Dendritic cell treated with granulocyte-macrophage colony-stimulating factor and Interleukin-4, amounts not matched to agents 40 ng/mL and 50 ng/mL, for 4 days (primary cell): ENCODE measurements at regions not wholly inside any gene's neighbourhood (a gene's known extent, or its start where the extent isn't known, plus 50 kb on each side); places are given as distances from the start of the nearest gene placed in this dataset.

Experiments used
- H3K27ac Mint-ChIP-seq: one replicate; pipeline ENCODE4 v1.8.0; 2022; ENCODE audit warnings: mild to moderate bottlenecking, mixed read lengths
- H3K27me3 Mint-ChIP-seq: one replicate; pipeline ENCODE4 v1.8.0; 2022; ENCODE audit warnings: mild to moderate bottlenecking, mixed read lengths
- H3K36me3 Mint-ChIP-seq: one replicate; pipeline ENCODE4 v1.8.0; 2022; ENCODE audit warnings: low read depth, mixed read lengths
- H3K4me1 Mint-ChIP-seq: one replicate; pipeline ENCODE4 v1.8.0; 2022; ENCODE audit warnings: low read depth, mixed read lengths
- H3K4me3 Mint-ChIP-seq: one replicate; pipeline ENCODE4 v1.8.0; 2022; ENCODE audit warnings: mild to moderate bottlenecking, moderate library complexity, mixed read lengths
- H3K9me3 Mint-ChIP-seq: one replicate; pipeline ENCODE4 v1.8.0; 2022; ENCODE audit warnings: mixed read lengths
- intact Hi-C: fragments of 100-400 bp; cut with micrococcal nuclease; formaldehyde crosslinking; loops from one replicate; pipeline ENCODE4 v1.15.0; 2022

DNA sequence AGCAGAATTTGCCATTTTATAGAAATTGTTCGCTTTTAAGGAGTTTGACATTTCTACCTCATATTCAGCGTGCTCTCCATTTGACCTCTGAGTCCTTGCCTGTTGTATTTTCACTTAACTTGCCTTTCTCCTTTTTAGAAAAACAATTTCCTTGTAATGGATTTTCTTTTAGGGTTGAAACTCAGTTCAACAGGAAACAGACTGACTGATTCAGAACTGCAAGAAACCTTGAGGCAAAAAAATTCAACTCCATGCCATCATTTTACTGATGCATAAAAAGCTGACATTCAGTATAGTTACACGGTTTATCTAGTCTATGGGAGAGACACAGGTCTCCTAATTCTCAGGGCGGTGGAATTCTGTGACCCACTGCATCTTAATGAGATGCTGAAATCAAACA lies 59.8 kb downstream of the MRPS30 start:
- no peak overlapping the region for H3K4me3 Mint-ChIP-seq
- no peaks in the 10 kb centered on the region for H3K36me3 Mint-ChIP-seq
- no peaks in the 10 kb centered on the region for H3K9me3 Mint-ChIP-seq
- H3K27me3 Mint-ChIP-seq: no peaks in the 10 kb centered on the region
- no peaks in the 10 kb centered on the region for H3K4me1 Mint-ChIP-seq
- no peak overlapping the region for H3K27ac Mint-ChIP-seq
- intact Hi-C loops: no loop called here

GRCh38 chr5:44869928-44870327 lies 61.2 kb downstream of the MRPS30 start:
- no peaks in the 10 kb centered on the region for H3K9me3 Mint-ChIP-seq
- intact Hi-C loops: no loop called here
- no peak overlapping the region for H3K27ac Mint-ChIP-seq
- H3K36me3 Mint-ChIP-seq: no peaks in the 10 kb centered on the region
- H3K4me3 Mint-ChIP-seq: no peak overlapping the region
- H3K27me3 Mint-ChIP-seq: no peaks in the 10 kb centered on the region
- H3K4me1 Mint-ChIP-seq: no peaks in the 10 kb centered on the region

DNA sequence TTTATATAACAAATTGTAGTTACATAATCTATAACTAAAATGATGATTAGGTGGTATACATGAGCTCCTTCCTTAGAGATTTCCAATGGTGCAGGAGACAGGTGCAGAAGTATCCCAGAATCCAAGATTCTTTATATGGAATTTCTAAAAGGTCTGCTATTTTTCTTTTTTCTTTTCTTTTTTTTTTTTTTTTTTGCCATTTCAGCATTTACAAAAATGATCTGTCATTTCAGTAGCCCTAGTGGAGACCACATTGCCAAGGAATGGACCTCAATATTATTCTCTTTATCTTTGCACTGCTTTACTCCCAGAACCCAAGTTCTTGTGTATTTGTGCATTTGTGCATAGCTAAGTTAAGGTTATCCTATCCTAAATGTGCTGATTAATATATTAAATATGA lies 61.7 kb downstream of the MRPS30 start:
- Mint-ChIP-seq H3K27me3 (no peaks in the 10 kb centered on the region), H3K4me1 (no peaks in the 10 kb centered on the region), H3K4me3 (no peak overlapping the region), H3K36me3 (no peaks in the 10 kb centered on the region), H3K9me3 (no peaks in the 10 kb centered on the region), H3K27ac (no peak overlapping the region)
- intact Hi-C loops: no loop called here

DNA sequence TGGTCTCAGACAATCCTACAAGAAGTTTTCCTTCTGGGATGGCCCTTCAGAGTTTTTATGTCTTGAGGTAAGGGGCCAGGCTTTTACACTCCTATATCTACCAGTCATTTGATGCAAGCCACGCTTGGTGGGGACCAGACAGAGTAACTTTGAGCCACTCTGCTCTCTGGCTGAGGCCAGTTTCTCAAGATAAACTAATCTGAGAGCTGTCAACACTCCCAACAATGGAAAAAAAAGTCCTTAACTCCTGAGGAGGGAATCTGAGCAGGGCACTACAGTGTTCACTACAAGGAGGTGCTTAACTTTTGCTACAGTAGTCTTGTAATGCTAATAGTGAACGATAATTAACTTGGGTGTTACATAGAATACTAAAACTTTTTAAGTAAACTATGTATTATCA lies 62.7 kb downstream of the MRPS30 start:
- Mint-ChIP-seq H3K4me1 (no peaks in the 10 kb centered on the region), H3K4me3 (no peak overlapping the region), H3K27ac (no peak overlapping the region), H3K36me3 (no peaks in the 10 kb centered on the region), H3K9me3 (no peaks in the 10 kb centered on the region), H3K27me3 (no peaks in the 10 kb centered on the region)
- intact Hi-C loops: no loop called here

DNA sequence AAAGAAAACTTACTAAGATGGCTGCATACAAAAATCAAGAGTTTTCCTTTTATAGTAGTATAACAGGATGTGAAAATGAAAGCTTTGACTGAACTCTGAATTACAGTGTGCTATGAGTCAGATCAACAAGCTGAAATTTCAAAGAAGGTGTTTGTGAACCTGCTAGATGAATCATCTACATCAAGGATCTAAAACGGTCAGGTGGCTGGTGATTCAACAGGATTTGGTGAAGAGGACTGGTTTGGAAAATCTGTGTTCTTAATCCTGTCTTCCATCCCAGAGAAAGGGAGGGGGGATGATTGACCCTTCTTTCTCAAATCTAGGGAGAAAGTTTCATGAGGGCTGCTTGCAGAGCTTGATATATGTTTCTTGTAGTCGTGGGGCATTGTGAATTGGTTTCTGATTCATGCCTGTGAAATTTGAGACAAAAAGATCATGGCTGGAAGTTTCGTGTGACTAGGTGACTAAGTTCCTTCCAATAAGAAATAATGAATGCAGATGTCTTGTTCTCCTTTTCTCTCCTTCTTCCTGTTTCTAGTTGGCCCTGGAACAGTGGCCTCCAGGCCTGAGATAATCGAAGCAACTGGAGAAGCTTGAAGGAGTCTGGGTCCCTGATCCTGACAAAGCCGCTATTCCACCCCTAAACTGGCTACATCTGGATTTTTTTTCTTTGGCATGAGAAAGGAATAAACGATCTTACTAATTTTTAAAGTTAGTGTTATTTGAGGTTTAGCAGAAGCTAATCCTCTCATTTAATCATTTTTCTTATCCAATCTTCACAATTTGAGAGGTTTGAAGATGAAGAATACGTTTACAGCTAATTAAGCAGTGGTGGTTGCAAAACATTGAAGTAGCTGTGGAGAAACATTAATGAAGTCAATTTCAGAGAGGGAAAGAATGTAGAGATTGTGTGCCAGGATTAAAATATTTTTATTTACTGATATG lies 67.2 kb downstream of the MRPS30 start:
- no peak overlapping the region for H3K4me3 Mint-ChIP-seq
- intact Hi-C loops: no loop called here
- H3K36me3 Mint-ChIP-seq: no peaks in the 10 kb centered on the region
- H3K9me3 Mint-ChIP-seq: peaks cover 6% of the 10 kb centered on the region
- no peaks in the 10 kb centered on the region for H3K27me3 Mint-ChIP-seq
- no peak overlapping the region for H3K27ac Mint-ChIP-seq
- H3K4me1 Mint-ChIP-seq: no peaks in the 10 kb centered on the region

DNA sequence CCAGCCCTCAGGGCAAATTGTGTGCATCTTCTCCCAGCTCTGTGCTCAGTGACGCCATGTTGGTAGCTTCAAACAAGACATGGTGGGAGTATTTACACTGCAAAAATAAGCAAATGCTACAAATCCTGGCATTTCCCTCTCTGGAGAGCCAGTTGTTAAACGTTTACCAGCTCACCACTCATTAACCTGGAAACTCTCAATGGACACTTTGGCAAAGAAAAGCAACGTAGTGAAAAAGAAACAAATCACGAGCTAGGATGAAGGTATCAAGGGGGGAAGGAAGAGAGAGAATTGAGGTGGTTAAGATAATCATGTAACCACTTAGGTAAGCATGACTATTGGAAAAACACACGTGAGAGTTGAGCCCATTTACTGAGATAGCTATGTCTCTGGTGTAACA lies 72.5 kb downstream of the MRPS30 start:
- intact Hi-C loops: no loop called here
- Mint-ChIP-seq H3K9me3 (peaks cover 22% of the 10 kb centered on the region), H3K4me1 (no peaks in the 10 kb centered on the region), H3K27ac (no peak overlapping the region), H3K4me3 (no peak overlapping the region), H3K27me3 (no peaks in the 10 kb centered on the region), H3K36me3 (no peaks in the 10 kb centered on the region)

- H3K9me3 Mint-ChIP-seq: peaks cover 16% of the 10 kb centered on the region
- intact Hi-C loops: no loop called here
- no peaks in the 10 kb centered on the region for H3K36me3 Mint-ChIP-seq
Observed at GRCh38 chr5:44884036-44884435, 75.3 kb downstream of the MRPS30 start.

GRCh38 chr5:44885903-44886302 lies 77.2 kb downstream of the MRPS30 start:
- no peak overlapping the region for H3K4me3 Mint-ChIP-seq
- intact Hi-C loops: no loop called here
- peaks cover 16% of the 10 kb centered on the region for H3K9me3 Mint-ChIP-seq
- H3K27ac Mint-ChIP-seq: no peak overlapping the region
- H3K27me3 Mint-ChIP-seq: no peaks in the 10 kb centered on the region
- no peaks in the 10 kb centered on the region for H3K36me3 Mint-ChIP-seq
- no peaks in the 10 kb centered on the region for H3K4me1 Mint-ChIP-seq

More at GRCh38 chr5:44884036-44884435, 75.3 kb downstream of the MRPS30 start:
- no peaks in the 10 kb centered on the region for H3K4me1 Mint-ChIP-seq
- H3K27me3 Mint-ChIP-seq: no peaks in the 10 kb centered on the region
- no peak overlapping the region for H3K27ac Mint-ChIP-seq
- H3K4me3 Mint-ChIP-seq: no peak overlapping the region

- H3K9me3 Mint-ChIP-seq: peaks cover 13% of the 10 kb centered on the region
- no peak overlapping the region for H3K27ac Mint-ChIP-seq
- no peaks in the 10 kb centered on the region for H3K27me3 Mint-ChIP-seq
- H3K36me3 Mint-ChIP-seq: no peaks in the 10 kb centered on the region
- no peak overlapping the region for H3K4me3 Mint-ChIP-seq
- intact Hi-C loops: no loop called here
- no peaks in the 10 kb centered on the region for H3K4me1 Mint-ChIP-seq
Observed at GRCh38 chr5:44887722-44888121, 79.0 kb downstream of the MRPS30 start.

GRCh38 chr5:44888435-44888834 lies 79.7 kb downstream of the MRPS30 start:
- H3K4me1 Mint-ChIP-seq: no peaks in the 10 kb centered on the region
- H3K4me3 Mint-ChIP-seq: no peak overlapping the region
- no peak overlapping the region for H3K27ac Mint-ChIP-seq
- H3K27me3 Mint-ChIP-seq: no peaks in the 10 kb centered on the region
- intact Hi-C loops: no loop called here
- H3K9me3 Mint-ChIP-seq: peaks cover 13% of the 10 kb centered on the region
- no peaks in the 10 kb centered on the region for H3K36me3 Mint-ChIP-seq

- H3K9me3 Mint-ChIP-seq: peaks cover 29% of the 10 kb centered on the region
- no peaks in the 10 kb centered on the region for H3K36me3 Mint-ChIP-seq
- H3K4me1 Mint-ChIP-seq: no peaks in the 10 kb centered on the region
- H3K27ac Mint-ChIP-seq: no peak overlapping the region
- no peak overlapping the region for H3K4me3 Mint-ChIP-seq
- intact Hi-C loops: no loop called here
- no peaks in the 10 kb centered on the region for H3K27me3 Mint-ChIP-seq
Observed at GRCh38 chr5:44891116-44891515, 82.4 kb downstream of the MRPS30 start.

DNA sequence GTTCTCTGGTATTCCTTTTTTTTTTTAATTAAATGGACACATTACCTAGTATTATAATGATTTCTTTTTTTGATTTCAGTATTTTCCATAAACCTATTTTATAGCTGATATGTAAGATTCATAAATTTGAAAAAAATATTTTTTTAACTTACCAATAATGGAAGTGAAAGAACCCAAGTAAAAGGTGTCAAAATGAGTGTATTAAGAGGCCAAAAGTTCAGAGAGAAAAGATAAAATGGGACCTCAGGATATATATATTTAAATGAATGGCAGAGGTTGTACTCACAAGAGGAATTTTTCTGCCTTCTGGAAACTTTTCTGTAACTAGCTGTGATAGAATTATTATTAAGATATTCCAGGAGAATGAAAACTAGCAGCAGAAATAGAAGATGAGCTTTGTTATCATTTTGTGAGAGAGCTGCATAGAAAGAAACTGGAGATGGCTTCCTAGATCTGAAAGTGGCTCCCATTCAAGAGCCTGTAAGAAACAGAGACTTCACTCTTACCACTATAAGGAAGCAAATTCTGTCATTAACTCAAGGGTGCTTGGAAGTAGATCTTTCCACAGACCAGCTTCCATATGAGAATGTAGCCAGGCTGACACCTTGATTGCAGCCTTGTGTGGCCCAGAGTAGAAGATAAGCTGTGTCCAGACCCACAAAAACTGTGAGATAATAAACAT lies 91.7 kb downstream of the MRPS30 start:
- Mint-ChIP-seq H3K27ac (no peak overlapping the region), H3K27me3 (no peaks in the 10 kb centered on the region), H3K4me1 (no peaks in the 10 kb centered on the region), H3K4me3 (no peak overlapping the region), H3K36me3 (no peaks in the 10 kb centered on the region), H3K9me3 (peaks cover 19% of the 10 kb centered on the region)
- intact Hi-C loops: no loop called here

GRCh38 chr5:44907396-44907795 lies 98.6 kb downstream of the MRPS30 start:
- Mint-ChIP-seq H3K4me1 (no peaks in the 10 kb centered on the region), H3K27ac (no peak overlapping the region), H3K9me3 (peaks cover 7% of the 10 kb centered on the region), H3K4me3 (no peak overlapping the region), H3K27me3 (no peaks in the 10 kb centered on the region), H3K36me3 (no peaks in the 10 kb centered on the region)
- intact Hi-C loops: no loop called here

- no peaks in the 10 kb centered on the region for H3K27me3 Mint-ChIP-seq
- H3K4me1 Mint-ChIP-seq: no peaks in the 10 kb centered on the region
- peaks cover 14% of the 10 kb centered on the region for H3K9me3 Mint-ChIP-seq
- H3K27ac Mint-ChIP-seq: no peak overlapping the region
- H3K4me3 Mint-ChIP-seq: no peak overlapping the region
- H3K36me3 Mint-ChIP-seq: no peaks in the 10 kb centered on the region
- intact Hi-C loops: no loop called here
Observed at GRCh38 chr5:44909004-44909403, 100.3 kb downstream of the MRPS30 start.
